Breast epithelium (tissue), 4 donors: ENCODE measurements at regions not wholly inside any gene's neighbourhood (a gene's known extent, or its start where the extent isn't known, plus 50 kb on each side); places are given as distances from the start of the nearest gene placed in this dataset.

Source experiments
- DNase-seq, 2 donors: peaks; one replicate each; pipeline ENCODE4 v3.0.0-alpha.2; 2019; ENCODE audit warnings: low spot score in 2 of 2
- H3K27ac ChIP-seq, 2 donors: fragments of 200-600 bp; sonication (generic) in 1 of 2; one replicate each; pipeline ENCODE4 v1.5.1; 2016 to 2019; ENCODE audit warnings: mild to moderate bottlenecking in 1 of 2
- H3K27me3 ChIP-seq, 2 donors: fragments of 200-600 bp; sonication (generic) in 1 of 2; one replicate each; pipeline versions ENCODE4 v1.5.1 to v1.6.0; 2017 to 2019; ENCODE audit warnings: control low read depth in 1 of 2, mild to moderate bottlenecking in 1 of 2
- H3K36me3 ChIP-seq: fragments of 200-600 bp; one replicate; pipeline ENCODE4 v1.5.1; 2019
- H3K4me1 ChIP-seq, 2 donors: fragments of 200-600 bp; sonication (generic); one replicate each; pipeline ENCODE4 v1.5.1; 2016 to 2019; ENCODE audit warnings: control low read depth in 1 of 2
- H3K4me3 ChIP-seq, 3 donors: fragments of 200-600 bp; sonication (generic); 1 replicate in 2 of 3; 2 replicates in 1 of 3; pipeline ENCODE4 v1.5.1; 2016 to 2019; ENCODE audit warnings: mild to moderate bottlenecking in 3 of 3, moderate library complexity in 2 of 3
- H3K9me3 ChIP-seq, 2 donors: fragments of 200-600 bp; sonication (generic) in 1 of 2; one replicate each; pipeline ENCODE4 v1.5.1; 2016 to 2019; ENCODE audit warnings: control low read depth in 1 of 2
- POLR2A ChIP-seq: fragments of 450-650 bp; IDR thresholded peaks from one replicate; pipeline ENCODE4 v1.6.1; 2016; ENCODE audit warnings: antibody characterized with exemption, mild to moderate bottlenecking, moderate library complexity
- POLR2AphosphoS5 ChIP-seq, 3 donors: sonication (generic); formaldehyde crosslinking; IDR thresholded peaks; one replicate each; pipeline ENCODE4 v1.6.1; 2017; ENCODE audit warnings: antibody characterized with exemption in 3 of 3
- intact Hi-C: fragments of 100-400 bp; cut with DNase I; formaldehyde crosslinking; loops from one replicate; pipeline ENCODE4 v1.15.1; 2023; ENCODE audit warnings: low total_unique reads
- TF ChIP-seq, protein P1 (sequence below), 3 donors: fragments of 450-650 bp; IDR thresholded peaks; one replicate each; pipeline ENCODE4 v1.5.1; 2016 to 2017; ENCODE audit warnings: antibody characterized with exemption in 3 of 3, mild to moderate bottlenecking in 3 of 3, moderate library complexity in 3 of 3

- no peak for DNase-seq
- H3K4me3 ChIP-seq, result no peak overlapping the region
- no peaks in the 10 kb centered on the region for H3K27me3 ChIP-seq
- no peak for TF ChIP-seq POLR2AphosphoS5 (IDR thresholded peaks at IDR 0.05)
- TF ChIP-seq POLR2A, result no peak
- TF ChIP-seq, protein P1, sequence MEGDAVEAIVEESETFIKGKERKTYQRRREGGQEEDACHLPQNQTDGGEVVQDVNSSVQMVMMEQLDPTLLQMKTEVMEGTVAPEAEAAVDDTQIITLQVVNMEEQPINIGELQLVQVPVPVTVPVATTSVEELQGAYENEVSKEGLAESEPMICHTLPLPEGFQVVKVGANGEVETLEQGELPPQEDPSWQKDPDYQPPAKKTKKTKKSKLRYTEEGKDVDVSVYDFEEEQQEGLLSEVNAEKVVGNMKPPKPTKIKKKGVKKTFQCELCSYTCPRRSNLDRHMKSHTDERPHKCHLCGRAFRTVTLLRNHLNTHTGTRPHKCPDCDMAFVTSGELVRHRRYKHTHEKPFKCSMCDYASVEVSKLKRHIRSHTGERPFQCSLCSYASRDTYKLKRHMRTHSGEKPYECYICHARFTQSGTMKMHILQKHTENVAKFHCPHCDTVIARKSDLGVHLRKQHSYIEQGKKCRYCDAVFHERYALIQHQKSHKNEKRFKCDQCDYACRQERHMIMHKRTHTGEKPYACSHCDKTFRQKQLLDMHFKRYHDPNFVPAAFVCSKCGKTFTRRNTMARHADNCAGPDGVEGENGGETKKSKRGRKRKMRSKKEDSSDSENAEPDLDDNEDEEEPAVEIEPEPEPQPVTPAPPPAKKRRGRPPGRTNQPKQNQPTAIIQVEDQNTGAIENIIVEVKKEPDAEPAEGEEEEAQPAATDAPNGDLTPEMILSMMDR (IDR thresholded peaks at IDR 0.05), result no peak
- no peak overlapping the region for H3K27ac ChIP-seq
- intact Hi-C loops, result no loop called here
- no peaks in the 10 kb centered on the region for H3K4me1 ChIP-seq
- no peaks in the 10 kb centered on the region for H3K36me3 ChIP-seq
- H3K9me3 ChIP-seq, result no peaks in the 10 kb centered on the region
Measured at GRCh38 chr4:14513471-14513870, 488.8 kb upstream of the CPEB2 start.

DNA sequence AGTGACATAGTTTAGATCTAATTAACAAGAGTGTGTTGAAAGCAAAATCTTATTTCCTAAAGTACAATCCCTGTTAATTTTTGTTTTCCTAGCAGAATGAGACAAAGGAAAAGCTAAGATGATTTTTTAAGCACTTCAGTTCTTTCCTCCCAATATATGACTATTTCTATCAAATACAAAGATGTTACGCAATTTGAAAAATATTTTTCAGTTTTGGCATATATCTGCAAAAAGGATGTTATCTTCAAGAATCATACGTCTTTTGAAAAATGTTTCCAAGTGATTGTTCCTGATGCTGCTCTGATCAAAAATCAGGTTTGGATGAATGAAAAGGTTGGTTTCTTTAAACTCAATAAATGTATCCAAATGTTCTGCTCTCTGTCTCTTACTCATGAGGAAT lies 486.7 kb upstream of the CPEB2 start:
- Histone ChIP-seq H3K27me3 (no peaks in the 10 kb centered on the region), H3K36me3 (no peaks in the 10 kb centered on the region), H3K4me3 (no peak overlapping the region), H3K9me3 (no peaks in the 10 kb centered on the region), H3K4me1 (no peaks in the 10 kb centered on the region), H3K27ac (no peak overlapping the region)
- intact Hi-C loops, result no loop called here
- TF ChIP-seq POLR2AphosphoS5 (IDR thresholded peaks at IDR 0.05) (no peak), POLR2A (no peak)
- TF ChIP-seq, protein P1 (IDR thresholded peaks at IDR 0.05), result no peak
- DNase-seq, result no peak

- H3K27ac ChIP-seq, result no peak overlapping the region
- TF ChIP-seq POLR2AphosphoS5 (IDR thresholded peaks at IDR 0.05) (no peak), POLR2A (no peak)
- TF ChIP-seq, protein P1 (IDR thresholded peaks at IDR 0.05), result no peak
- no peak for DNase-seq
- no peaks in the 10 kb centered on the region for H3K4me1 ChIP-seq
- H3K27me3 ChIP-seq, result no peaks in the 10 kb centered on the region
- H3K9me3 ChIP-seq, result no peaks in the 10 kb centered on the region
- H3K4me3 ChIP-seq, result no peak overlapping the region
- H3K36me3 ChIP-seq, result no peaks in the 10 kb centered on the region
- intact Hi-C loops, result no loop called here
Measured at GRCh38 chr4:14518136-14518535, 484.1 kb upstream of the CPEB2 start.

DNA sequence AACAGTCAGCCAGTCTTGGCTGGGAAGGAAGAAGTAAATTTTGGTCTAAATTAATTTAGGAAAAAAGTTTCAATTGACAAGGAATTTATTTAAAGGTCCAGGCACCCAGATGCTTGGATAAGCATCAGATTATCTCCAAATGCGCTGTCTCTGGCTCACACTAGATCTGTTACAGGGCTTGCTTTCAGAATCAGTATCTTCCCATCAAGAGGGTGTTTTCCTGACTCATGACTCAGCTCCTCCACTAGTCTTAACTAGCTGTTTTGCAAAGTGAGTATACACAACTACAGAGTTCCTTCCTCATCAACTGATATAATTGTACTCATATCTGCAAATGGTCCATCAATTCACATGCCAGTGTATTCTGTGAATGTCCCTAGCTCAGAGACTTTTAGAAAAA lies 482.1 kb upstream of the CPEB2 start:
- Histone ChIP-seq H3K9me3 (no peaks in the 10 kb centered on the region), H3K27me3 (no peaks in the 10 kb centered on the region), H3K4me3 (no peak overlapping the region), H3K36me3 (no peaks in the 10 kb centered on the region), H3K4me1 (no peaks in the 10 kb centered on the region), H3K27ac (no peak overlapping the region)
- intact Hi-C loops, result no loop called here
- DNase-seq, result no peak
- TF ChIP-seq POLR2A, result no peak
- TF ChIP-seq, protein P1 (IDR thresholded peaks at IDR 0.05), result no peak

DNA sequence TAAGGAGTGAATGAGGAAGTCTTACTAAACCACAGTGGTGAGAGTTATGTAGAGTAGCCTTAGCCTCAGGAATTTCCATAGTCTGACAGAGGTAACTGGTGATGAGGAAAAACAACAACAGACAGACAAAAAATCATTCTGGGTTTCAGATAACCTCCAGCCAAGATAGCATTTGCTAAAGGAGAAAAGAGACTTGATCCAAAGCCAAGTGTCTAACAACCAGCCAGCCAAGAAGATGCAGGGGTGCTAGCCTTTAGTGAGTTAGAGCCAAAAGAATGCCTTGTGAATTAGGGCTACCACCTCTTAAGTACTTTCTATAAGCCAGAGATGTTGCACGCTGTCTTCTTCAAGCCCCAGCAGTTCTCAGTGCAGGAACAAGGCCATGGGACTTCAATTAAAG lies 478.0 kb upstream of the CPEB2 start:
- H3K36me3 ChIP-seq, result no peaks in the 10 kb centered on the region
- H3K4me3 ChIP-seq, result no peak overlapping the region
- intact Hi-C loops, result no loop called here

More for the DNA sequence above, 478.0 kb upstream of the CPEB2 start:
- no peaks in the 10 kb centered on the region for H3K9me3 ChIP-seq
- TF ChIP-seq POLR2A, result no peak
- TF ChIP-seq, protein P1 (IDR thresholded peaks at IDR 0.05), result no peak
- no peak for TF ChIP-seq POLR2AphosphoS5 (IDR thresholded peaks at IDR 0.05)
- no peak for DNase-seq
- no peaks in the 10 kb centered on the region for H3K4me1 ChIP-seq
- no peak overlapping the region for H3K27ac ChIP-seq
- no peaks in the 10 kb centered on the region for H3K27me3 ChIP-seq
